CD4-positive, alpha-beta T cell (primary cell): ENCODE measurements at regions not wholly inside any gene's neighbourhood (a gene's known extent, or its start where the extent isn't known, plus 50 kb on each side); places are given as distances from the start of the nearest gene placed in this dataset.

ENCODE experiments used
- ATAC-seq: fragments of 200-7000 bp; cut with Tn5 transposase; one replicate; pipeline ENCODE4 v1.10.0; 2022; ENCODE audit warnings: mild to moderate bottlenecking; ENCODE audit not compliant: poor library complexity
- CTCF ChIA-PET: fragments of 350-600 bp; sonication (Branson Sonifier 250); formaldehyde crosslinking; loops from one replicate; lab custom pipeline; 2021; ENCODE audit warnings: antibody characterized with exemption, inconsistent platforms; lab: Charles Lee
- POLR2A ChIA-PET: fragments of 350-600 bp; sonication (Branson Sonifier 250); formaldehyde crosslinking; loops from one replicate; lab custom pipeline; 2021; ENCODE audit warnings: antibody characterized with exemption, inconsistent platforms; lab: Charles Lee
- DNase-seq, 14 experiments: peaks; one replicate each; pipeline ENCODE4 v3.0.0-alpha.2; 2013 to 2020; ENCODE audit warnings: mixed read lengths in 2 of 14
- H3K27ac ChIP-seq, 2 donors: one replicate each; pipeline versions ENCODE4 v1.5.1 to v1.7.0; 2013; ENCODE audit warnings: low read length in 2 of 2, low read depth in 1 of 2, mild to moderate bottlenecking in 1 of 2
- H3K27me3 ChIP-seq, 2 experiments: 1 replicate in 1 of 2; 2 replicates in 1 of 2; pipeline versions ENCODE4 v1.6.1 to v1.7.0; 2013; ENCODE audit warnings: low read length in 2 of 2, control low read depth in 1 of 2, mild to moderate bottlenecking in 1 of 2, moderate library complexity in 1 of 2; ENCODE audit not compliant: insufficient read depth in 2 of 2, control insufficient read depth in 1 of 2
- H3K36me3 ChIP-seq: one replicate; pipeline ENCODE4 v1.6.1; 2013; ENCODE audit warnings: low read length, control low read depth; ENCODE audit not compliant: insufficient read depth
- H3K4me1 ChIP-seq: one replicate; pipeline ENCODE4 v1.6.1; 2013; ENCODE audit warnings: low read length, control low read depth; ENCODE audit not compliant: insufficient read depth
- H3K4me3 ChIP-seq: one replicate; pipeline ENCODE4 v1.5.1; 2013; ENCODE audit warnings: mild to moderate bottlenecking, low read length, moderate library complexity
- H3K9me3 ChIP-seq, 2 experiments: 1 replicate in 1 of 2; 2 replicates in 1 of 2; pipeline versions ENCODE4 v1.6.1 to v1.7.0; 2013; ENCODE audit warnings: low read length in 2 of 2, mild to moderate bottlenecking in 2 of 2, control low read depth in 1 of 2, moderate library complexity in 1 of 2; ENCODE audit not compliant: control insufficient read depth in 1 of 2, insufficient read depth in 1 of 2
- H3K27ac Mint-ChIP-seq: one replicate; pipeline ENCODE4 v1.8.0; 2020; ENCODE audit warnings: mixed read lengths
- H3K27me3 Mint-ChIP-seq: one replicate; pipeline ENCODE4 v1.8.0; 2021; ENCODE audit warnings: mixed read lengths
- H3K36me3 Mint-ChIP-seq: one replicate; pipeline ENCODE4 v1.8.0; 2021; ENCODE audit warnings: low read depth, mixed read lengths
- H3K4me1 Mint-ChIP-seq: one replicate; pipeline ENCODE4 v1.8.0; 2021; ENCODE audit warnings: low read depth, mixed read lengths
- H3K4me3 Mint-ChIP-seq: one replicate; pipeline ENCODE4 v1.8.0; 2020; ENCODE audit warnings: mild to moderate bottlenecking, mixed read lengths
- H3K9me3 Mint-ChIP-seq: one replicate; pipeline ENCODE4 v1.8.0; 2020; ENCODE audit warnings: mixed read lengths
- CTCF ChIP-seq: fragments of 200-600 bp; IDR thresholded peaks from one replicate; pipeline ENCODE4 v1.8.0; 2022; ENCODE audit warnings: antibody characterized with exemption, mild to moderate bottlenecking
- intact Hi-C, 2 experiments: fragments of 100-400 bp; cut with DNase I in 1 of 2; cut with micrococcal nuclease in 1 of 2; formaldehyde crosslinking; loops; one replicate each; pipeline versions ENCODE4 v1.15.1 to v1.9.0; 2023 to 2025; cut with DNase I, micrococcal nuclease

DNA sequence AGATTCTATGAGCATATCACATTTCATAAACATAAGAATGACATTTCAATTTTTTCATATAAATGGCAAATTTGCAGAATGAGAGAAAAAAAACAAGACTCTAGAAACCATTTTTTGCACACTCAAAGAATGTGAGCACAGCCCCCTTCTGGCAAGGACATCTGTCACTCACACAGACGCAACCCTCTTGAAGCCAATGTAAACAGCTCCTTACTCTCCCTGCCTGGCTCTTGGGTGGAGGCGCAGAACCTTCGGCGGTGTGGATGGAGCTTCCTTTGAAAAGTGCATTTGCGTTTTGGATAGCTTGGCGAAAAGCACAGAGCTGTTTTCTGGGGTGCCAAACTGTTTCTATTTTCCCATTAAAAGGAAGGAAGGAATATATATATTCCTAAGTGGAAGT is 367.6 kb upstream of the TSHZ3 start:
- ATAC-seq (no peak), DNase-seq (no peak)
- CTCF ChIA-PET = interaction anchor here (1.6 kb wide), 1 partner anchor 9 kb away, joined by 3 read pairs; no protein-coding TSS in a partner anchor
- H3K36me3 Mint-ChIP-seq = no peaks in the 10 kb centered on the region
- H3K27ac ChIP-seq = no peak overlapping the region
- no peaks in the 10 kb centered on the region for H3K36me3 ChIP-seq
- no peaks in the 10 kb centered on the region for H3K27me3 Mint-ChIP-seq
- no peak for TF ChIP-seq CTCF
- POLR2A ChIA-PET = no interaction called here
- H3K4me1 Mint-ChIP-seq = no peaks in the 10 kb centered on the region
- no peaks in the 10 kb centered on the region for H3K9me3 Mint-ChIP-seq
- peaks cover 0 to 10% of the 10 kb centered on the region in 2 experiments for H3K9me3 ChIP-seq
- no peak overlapping the region for H3K27ac Mint-ChIP-seq
- H3K4me3 ChIP-seq = no peak overlapping the region
- intact Hi-C loops = no loop called here
- H3K4me3 Mint-ChIP-seq = no peak overlapping the region
- no peaks in the 10 kb centered on the region for H3K27me3 ChIP-seq
- H3K4me1 ChIP-seq = no peaks in the 10 kb centered on the region

DNA sequence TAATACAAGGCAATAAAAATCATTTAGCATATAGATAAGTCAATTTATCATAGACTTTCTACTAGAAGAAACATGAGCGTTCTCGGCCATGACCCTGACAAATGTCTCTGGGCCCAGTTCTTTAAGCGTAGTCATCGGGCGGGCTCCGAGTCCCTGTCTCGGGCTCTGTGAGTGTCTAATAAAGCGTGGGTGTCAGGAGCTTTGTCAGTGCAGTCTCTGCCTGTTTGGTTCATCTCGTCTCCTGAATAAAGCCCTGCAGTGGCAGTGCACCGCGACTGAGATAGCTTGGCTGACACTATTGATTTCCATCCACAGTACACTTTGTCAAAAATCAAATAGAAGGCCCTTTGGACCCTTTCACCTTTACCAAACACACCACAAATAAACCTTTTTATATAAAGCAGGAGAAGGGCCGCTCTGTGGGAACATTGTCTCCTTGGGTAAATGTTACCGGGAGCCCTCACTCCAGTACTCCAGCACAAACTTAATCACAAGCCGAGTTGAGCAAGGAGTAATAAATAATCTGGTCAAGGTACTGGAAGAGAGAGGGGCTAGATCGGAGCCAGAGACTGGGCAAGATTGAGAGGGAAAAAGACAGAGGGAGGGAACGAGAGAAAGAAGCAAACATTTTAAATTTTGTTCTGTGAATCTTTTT is 368.2 kb upstream of the TSHZ3 start:
- Mint-ChIP-seq H3K36me3 (no peaks in the 10 kb centered on the region), H3K4me3 (no peak overlapping the region), H3K27me3 (peaks cover 1% of the 10 kb centered on the region), H3K4me1 (no peaks in the 10 kb centered on the region), H3K27ac (no peak overlapping the region), H3K9me3 (no peaks in the 10 kb centered on the region)
- H3K4me1 ChIP-seq = no peaks in the 10 kb centered on the region
- no peaks in the 10 kb centered on the region for H3K27me3 ChIP-seq
- DNase-seq = no peak
- no peak overlapping the region for H3K27ac ChIP-seq
- intact Hi-C loops = no loop called here
- TF ChIP-seq CTCF = no peak
- no peak overlapping the region for H3K4me3 ChIP-seq
- ATAC-seq = no peak
- H3K9me3 ChIP-seq = peaks cover 0 to 10% of the 10 kb centered on the region in 2 experiments
- ChIA-PET POLR2A (no interaction called here), CTCF (interaction anchor here (1.6 kb wide), 1 partner anchor 10 kb away, joined by 3 read pairs; no protein-coding TSS in a partner anchor)
- no peaks in the 10 kb centered on the region for H3K36me3 ChIP-seq

DNA sequence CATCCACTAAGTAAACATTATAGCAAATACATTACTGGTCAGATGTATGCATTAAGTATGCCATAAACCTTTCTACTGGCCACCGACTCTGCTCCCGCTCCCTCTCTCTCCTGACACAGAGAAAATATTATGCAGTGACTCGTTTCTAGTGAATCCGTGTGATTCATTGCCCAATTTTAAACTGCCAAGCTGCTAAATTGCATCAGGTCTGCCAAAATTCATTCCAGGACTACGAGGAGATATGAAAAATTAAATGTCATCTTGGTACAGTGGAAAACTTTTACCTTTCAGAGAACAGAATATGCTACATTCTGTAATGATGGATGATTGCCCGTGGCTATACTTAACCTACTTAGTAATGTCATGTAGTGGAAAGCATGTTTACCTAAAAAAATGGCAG is 368.8 kb upstream of the TSHZ3 start:
- Mint-ChIP-seq H3K36me3 (no peaks in the 10 kb centered on the region), H3K9me3 (no peaks in the 10 kb centered on the region), H3K4me1 (no peaks in the 10 kb centered on the region), H3K27ac (no peak overlapping the region), H3K4me3 (no peak overlapping the region), H3K27me3 (peaks cover 3% of the 10 kb centered on the region)
- H3K9me3 ChIP-seq = peaks cover 0 to 10% of the 10 kb centered on the region in 2 experiments
- ChIA-PET POLR2A (no interaction called here), CTCF (no interaction called here)
- intact Hi-C loops = no loop called here
- TF ChIP-seq CTCF = no peak
- DNase-seq (no peak), ATAC-seq (no peak)
- H3K4me3 ChIP-seq = no peak overlapping the region
- H3K27ac ChIP-seq = no peak overlapping the region
- no peaks in the 10 kb centered on the region for H3K27me3 ChIP-seq
- no peaks in the 10 kb centered on the region for H3K4me1 ChIP-seq
- no peaks in the 10 kb centered on the region for H3K36me3 ChIP-seq
